SK-N-DZ (cell line): ENCODE measurements at regions not wholly inside any gene's neighbourhood (a gene's known extent, or its start where the extent isn't known, plus 50 kb on each side); places are given as distances from the start of the nearest gene placed in this dataset.

Experiments
- DNase-seq: peaks from one replicate; pipeline ENCODE4 v3.0.0-alpha.2; 2015; ENCODE audit warnings: low spot score

DNA sequence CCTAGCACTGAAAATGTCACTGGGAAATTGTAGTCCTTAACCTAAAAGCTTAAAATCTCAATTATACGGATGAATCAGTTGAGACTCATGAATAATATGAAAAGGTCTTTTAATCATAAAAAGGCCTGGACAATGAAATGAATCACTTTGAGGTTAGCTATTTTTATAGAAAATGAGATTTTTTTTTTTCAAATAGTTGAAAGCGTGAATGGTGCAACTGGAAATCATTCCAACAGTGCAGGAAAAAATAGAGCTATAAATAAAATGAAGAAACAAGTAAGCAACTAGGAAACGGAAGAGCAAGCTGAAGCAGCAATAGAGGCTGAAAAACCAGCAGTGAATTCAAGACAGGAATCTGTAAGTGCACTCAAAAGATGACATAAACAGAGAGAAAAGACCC, 142.9 kb downstream of the BACH1 start:
- DNase-seq, result no peak

DNA sequence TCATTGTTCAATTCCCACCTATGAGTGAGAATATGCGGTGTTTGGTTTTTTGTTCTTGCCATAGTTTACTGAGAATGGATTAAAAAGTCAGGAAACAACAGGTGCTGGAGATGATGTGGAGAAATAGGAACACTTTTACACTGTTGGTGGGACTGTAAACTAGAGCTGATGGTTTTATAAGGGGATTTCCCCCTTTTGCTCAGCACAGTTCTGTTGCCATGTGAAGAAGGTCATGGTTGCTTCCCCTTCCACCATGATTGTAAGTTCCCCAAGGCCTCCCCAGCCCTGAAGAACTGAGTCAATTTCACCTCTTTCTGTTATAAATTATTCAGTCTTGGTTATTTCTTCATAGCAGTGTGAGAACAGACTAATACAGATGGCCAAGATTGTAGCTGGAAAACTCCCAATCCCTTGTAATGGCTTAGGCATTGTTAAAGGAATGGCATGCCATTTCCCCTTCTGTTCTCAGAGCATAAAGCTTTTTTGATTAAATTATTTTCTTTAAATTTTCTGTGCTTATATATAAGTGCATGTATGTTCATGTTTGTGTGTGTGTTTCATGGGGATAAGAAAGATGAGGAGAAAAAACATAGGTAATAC, 144.8 kb downstream of the BACH1 start:
- DNase-seq, result no peak

DNA sequence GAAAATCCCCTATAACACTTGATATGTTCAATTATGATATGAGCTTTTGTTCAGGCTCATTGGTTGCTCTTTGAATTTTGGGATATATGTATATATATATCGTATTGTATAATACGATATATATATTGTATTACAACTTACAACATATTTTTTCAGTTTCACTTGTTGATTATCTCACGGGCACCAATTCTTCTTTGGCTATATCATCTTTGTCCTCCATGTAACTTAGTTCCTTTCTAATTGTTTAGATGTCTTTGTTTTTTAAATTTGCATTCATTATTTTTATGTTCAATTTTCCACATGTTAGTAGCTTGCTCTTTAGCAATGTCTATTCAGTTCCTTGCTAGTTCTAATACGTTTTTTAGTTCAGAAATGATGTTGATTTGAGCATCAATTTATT, 150.0 kb downstream of the BACH1 start:
- DNase-seq, result no peak

DNA sequence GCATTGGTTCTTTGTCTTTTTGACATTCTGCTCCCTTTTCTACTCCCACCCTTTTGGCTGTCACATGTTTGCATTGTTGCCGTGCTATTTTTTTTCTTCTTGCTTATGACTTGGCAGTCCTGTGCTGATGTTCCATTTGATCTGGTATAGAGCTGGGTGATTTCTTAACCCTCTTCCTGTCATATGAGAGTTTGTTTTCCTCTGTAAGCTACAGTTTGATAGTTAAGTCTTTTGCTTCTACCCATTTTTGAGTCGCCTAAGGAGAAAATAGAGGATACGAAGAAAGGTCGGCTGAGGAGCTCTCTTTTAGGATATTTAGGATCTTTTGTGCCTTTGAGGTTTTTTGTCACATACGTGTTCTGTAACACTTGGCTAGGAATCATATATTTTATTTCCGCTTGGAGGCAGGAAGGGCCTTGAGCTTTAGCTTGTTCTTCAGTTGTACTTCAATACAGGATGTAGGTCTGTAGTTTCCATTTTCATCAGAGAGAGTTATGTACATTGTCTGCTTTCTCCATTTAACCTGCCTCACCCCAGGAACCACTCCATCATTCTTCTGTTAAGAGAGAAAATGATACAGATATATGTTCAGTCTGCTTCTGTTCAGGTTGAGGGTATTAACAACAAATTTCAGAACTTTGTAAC, 150.7 kb downstream of the BACH1 start:
- no peak for DNase-seq

DNA sequence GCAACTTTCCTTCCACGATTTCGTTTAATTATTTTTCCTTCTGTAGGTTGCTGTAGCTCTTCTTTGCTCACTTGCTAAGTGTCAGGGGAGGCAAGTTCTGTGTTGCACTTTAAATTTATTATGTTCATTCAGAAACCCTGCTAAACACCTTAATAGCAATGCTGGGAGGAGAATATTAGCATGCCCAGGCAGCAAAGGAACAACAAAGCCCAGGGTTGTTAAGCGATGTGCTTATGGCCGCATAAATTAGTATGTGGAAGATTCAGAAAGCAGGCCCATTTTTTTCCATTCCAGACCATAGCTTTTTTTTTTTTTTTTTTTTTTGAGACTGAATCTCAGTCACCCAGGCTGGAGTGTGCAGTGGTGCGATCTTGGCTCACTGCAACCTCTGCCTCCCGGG, 151.3 kb downstream of the BACH1 start:
- DNase-seq, result no peak

DNA sequence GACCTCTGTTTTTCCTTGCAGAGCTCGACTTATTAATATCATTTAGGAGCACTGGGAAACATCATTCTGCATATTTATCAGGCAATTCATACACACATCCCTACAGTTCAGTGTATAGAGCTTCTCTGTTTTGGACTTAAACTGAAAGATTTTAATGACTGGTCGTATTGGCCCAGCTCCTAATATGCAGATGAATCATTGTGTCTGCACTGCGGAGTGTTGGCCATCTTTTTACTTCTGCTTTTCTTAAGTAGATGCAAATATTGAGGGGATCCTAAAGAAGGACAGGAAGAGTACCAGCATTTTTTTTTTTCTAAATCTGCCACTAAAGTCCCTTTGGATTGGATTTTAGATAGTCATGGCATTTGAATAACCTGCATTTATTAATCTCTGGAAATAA, 154.8 kb downstream of the BACH1 start:
- DNase-seq, result no peak

DNA sequence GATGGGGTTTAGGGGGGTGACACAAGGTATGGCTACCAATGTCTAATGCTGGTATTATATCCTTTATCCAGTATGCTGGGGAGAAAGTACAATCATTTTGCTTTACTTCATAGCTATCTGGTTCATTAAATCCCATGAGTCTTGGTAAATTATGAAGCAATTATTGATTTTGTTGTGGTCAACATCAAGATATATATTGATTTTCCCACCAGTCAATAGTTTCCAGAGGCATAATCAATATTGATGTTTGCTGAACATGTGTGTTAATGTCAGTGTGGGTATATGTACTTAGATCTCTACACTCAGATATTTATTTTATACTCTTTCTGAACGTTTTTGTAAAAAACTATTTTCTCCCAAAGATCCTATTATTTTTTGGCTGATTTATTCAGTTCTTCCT, 155.5 kb downstream of the BACH1 start:
- no peak for DNase-seq

DNA sequence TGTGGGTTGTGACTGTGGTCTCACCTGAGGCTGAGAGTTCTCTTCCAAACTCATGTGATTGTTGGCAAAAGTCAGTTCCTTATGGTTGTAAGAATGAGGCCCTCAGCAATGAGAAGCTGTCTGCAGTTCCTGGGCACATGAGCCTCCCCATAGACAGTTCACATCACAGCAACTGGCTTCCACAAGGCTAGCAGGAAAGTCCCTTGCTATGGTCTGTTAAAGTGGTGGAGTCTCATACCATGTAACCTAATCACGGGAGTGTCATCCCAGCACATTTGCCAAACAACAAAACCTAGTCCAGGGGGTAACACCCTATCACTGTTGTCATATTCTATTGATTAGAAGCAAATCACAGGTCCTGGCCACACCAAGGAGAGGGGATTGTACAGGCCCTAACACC, 163.8 kb downstream of the BACH1 start:
- DNase-seq, result no peak

DNA sequence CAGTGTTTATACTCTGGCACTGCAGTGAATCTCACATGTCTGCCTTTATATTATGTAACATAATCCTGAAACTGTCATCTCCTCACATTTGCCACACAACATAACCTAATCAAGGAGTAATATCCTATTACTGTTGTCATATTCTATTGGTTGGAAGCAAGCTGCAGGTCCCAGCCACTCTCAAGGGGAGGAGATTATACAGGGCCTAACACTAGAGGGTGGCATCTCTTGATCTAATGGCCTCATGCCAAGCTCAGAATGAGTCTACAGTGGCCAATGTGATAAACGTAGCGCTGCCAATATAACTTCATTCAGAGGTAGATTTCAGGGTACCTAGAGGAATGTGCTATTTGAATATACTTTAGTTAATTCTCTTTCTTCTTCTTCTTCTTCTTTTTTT, 166.8 kb downstream of the BACH1 start:
- DNase-seq, result peak; percentile 77

DNA sequence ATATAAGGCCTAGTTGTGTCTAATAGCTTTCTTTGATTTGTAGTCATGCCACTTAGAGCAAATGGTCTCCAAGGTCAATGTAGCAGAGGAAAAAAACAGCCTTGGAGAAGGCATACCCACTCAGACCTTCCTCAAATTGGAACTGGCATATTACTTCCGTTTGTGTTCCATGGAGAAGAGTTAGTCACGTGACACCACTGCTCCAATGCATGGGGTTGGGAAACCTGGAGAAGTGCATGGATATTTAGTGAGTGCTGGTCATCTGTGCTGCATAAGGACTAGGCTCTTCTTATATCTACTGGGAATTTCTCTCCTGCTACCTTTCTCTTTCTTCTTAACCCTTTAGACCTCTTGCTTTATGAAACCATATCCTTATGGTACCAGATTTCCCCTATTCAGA, 167.8 kb downstream of the BACH1 start:
- DNase-seq, result no peak

DNA sequence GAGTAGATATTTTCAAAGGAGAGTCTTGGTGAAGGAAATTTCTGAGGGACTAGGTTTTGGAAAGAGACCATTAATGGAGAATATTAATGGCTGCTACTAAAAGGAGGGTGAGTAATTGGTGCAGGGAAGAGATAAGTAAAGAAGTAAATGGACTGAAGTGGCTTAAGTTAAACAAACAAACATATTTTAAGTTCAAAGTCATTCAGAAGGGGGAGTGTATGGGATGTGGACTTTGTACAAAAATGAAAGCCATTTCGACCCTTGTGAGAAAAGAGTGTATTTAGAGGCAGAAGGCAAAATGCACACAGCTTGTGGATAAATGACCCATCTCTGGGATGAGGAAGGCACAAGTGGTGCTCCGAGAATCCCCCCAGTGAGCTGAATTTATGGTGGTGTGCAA, 171.7 kb downstream of the BACH1 start:
- DNase-seq, result no peak

DNA sequence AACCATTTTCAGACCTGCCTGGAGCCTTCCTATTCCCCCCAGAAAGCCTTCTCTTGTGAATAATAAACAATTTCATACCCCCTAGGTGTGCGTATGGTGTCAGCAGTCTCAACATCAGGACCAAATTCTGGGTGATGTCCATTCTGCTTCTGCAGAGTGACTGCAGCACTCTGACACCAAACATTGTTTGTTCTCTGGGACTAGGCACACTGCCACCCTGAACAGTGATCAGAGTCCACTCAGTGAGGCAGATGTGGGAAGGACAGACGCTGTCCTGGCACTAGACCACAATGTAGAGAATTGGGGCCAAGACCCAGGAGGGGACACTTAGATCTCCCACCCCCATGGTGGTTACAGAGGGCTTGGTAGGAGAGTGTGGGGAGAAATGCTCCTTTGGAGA, 175.1 kb downstream of the BACH1 start:
- no peak for DNase-seq

DNA sequence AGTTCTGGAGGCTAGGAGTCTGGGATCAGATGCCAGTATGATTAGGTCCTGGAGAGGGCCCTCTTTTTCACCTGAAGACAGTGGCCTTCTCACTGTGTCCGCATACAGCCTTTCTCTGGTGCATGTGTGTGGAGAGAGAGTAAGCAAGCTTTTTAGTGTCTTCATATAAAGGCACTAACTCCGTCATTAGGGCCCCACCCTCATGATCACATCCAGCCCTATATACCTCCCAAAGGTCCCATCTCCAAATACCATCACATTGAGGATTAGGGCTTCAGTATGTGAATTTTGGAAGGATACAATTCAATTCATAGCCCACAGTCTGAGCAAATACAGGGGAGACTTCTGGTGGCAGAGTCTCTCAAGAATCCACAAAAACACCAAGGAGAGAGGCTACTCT, 176.6 kb downstream of the BACH1 start:
- DNase-seq, result no peak

DNA sequence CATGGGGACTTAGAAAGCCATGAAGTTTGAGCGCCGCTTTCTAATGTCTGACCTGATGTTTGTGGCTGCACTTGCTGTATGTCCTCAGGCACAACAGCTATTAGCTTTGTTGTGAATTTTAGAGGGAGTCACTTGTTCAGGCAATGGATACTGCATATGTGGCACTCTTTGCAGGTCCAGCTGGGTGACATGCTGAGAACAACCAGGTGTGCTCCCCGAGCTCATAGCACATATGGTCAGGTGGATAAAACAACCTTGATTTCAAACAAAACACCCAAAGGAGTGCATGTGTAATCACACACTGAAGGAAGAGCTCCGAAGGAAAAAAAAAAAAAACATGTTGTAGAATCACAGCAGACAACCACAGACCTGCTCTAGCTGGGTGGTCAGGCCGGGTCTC, 178.6 kb downstream of the BACH1 start:
- DNase-seq, result no peak

DNA sequence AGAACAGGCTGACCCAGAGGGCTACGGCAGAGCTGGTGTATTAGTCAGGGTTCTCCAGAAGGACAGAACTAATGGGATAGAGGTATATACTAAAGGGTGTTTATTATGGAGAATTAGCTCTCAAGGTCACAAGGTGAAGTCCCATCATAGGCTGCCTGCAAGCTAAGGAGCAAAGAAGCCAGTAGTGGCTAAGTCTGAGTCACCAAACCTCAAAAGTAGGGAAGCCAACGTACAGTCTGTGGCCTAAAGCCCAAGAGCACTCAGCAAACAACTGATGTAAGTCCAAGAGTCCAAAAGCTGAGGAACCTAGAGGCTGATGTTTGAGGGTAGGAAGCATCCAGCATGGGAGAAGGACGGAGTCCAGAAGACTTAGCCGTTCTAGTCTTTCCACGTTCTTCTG, 179.2 kb downstream of the BACH1 start:
- no peak for DNase-seq

DNA sequence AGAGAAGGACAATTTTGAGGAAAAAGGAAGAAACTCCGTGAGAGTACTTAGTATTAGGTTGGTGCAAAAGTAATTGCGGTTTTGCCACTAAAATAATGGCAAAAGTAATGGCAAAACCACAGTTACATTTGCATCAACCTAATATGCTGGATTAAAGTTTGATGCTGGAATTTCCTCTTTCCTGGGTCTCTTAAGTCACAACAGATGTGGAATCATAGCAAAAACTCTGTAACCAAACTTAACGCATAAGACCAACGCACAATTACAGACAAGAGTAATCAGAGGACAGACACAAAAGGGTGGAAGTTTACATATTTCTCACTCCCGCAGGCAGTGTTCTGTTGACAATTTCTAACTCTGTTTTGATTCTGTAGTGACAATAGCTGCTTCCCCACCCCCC, 182.4 kb downstream of the BACH1 start:
- no peak for DNase-seq

DNA sequence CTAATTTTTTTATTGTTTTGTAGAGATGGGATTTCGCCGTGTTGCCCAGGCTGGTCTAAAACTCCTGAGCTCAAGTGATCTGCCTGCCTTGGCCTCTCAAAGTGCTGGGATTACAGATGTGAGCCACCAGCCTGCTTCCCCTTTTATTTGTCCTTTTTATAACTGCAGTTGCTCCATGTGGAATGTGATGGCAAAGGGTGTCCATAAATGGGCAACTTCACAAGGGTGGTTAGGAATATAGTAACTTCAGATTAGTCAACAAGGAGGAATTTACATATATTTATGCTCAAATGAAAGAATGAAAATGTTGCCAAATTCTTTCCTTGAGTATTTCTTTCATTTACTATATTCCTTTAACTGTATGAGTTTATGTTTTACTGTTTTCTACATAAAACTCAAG, 182.9 kb downstream of the BACH1 start:
- no peak for DNase-seq

DNA sequence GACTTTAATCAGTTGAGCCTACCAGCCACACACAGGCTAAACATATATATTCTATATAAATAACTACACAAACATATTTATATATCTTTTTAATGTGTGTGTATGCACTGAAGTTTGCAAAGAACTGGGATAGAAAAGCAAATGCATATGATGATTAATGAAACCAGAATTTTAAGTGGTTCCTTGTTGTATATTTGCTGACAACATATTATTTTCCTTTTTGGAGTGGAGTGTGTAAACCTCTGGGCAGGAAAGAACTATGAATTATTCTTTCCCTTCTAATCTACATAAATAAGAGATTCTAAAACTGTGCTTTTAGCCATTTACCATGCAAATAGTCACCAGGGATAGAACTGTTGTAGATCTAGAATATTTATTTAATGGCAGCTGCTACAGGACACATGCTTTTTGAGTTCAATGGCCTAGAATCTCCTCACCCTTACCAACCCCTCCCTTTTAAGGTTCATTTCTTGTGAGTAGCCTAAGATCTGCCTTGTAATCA, 187.6 kb downstream of the BACH1 start:
- DNase-seq, result no peak
